ENCODE measurements at regions not wholly inside any gene's neighbourhood (a gene's known extent, or its start where the extent isn't known, plus 50 kb on each side); places are given as distances from the start of the nearest gene placed in this dataset.

DNA sequence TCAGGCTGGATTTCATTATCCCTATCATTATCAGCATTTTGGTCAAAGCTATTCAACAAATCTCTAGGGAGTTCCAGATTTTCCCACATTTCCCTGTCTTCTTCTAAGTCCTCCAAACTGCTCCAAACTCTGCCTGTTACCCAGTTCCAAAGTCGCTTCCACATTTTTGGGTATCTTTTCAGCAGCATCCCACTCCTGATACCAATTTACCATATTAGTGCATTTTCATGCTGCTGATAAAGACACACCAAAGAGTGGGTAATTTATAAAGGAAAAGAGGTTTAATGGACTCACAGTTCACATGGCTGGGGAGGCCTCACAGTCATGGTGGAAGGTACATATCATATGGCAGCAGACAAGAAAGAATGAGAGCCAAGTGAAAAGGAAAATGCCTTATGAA is 132.8 kb upstream of the SLC7A11 start:
- TF ChIP-seq, protein P1, sequence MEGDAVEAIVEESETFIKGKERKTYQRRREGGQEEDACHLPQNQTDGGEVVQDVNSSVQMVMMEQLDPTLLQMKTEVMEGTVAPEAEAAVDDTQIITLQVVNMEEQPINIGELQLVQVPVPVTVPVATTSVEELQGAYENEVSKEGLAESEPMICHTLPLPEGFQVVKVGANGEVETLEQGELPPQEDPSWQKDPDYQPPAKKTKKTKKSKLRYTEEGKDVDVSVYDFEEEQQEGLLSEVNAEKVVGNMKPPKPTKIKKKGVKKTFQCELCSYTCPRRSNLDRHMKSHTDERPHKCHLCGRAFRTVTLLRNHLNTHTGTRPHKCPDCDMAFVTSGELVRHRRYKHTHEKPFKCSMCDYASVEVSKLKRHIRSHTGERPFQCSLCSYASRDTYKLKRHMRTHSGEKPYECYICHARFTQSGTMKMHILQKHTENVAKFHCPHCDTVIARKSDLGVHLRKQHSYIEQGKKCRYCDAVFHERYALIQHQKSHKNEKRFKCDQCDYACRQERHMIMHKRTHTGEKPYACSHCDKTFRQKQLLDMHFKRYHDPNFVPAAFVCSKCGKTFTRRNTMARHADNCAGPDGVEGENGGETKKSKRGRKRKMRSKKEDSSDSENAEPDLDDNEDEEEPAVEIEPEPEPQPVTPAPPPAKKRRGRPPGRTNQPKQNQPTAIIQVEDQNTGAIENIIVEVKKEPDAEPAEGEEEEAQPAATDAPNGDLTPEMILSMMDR (IDR thresholded peaks at IDR 0.05), result no peak
- TF ChIP-seq POLR2A (IDR thresholded peaks at IDR 0.05), result no peak
